LNCaP clone FGC (cell line): ENCODE measurements at regions not wholly inside any gene's neighbourhood (a gene's known extent, or its start where the extent isn't known, plus 50 kb on each side); places are given as distances from the start of the nearest gene placed in this dataset.
A peak's percentile ranks its signal among the peaks of the same experiment; 100 is the strongest.

ENCODE experiments used
- DNase-seq: peaks from one replicate; pipeline ENCODE4 v3.0.0-alpha.2; 2011; ENCODE audit warnings: low read depth
- H3K4me3 ChIP-seq: 2 replicates; pipeline ENCODE4 v1.5.1; 2011; ENCODE audit warnings: mild to moderate bottlenecking, low read depth, low read length, control low read depth
- TF ChIP-seq, protein P1 (sequence below): IDR thresholded peaks from 2 replicates; pipeline ENCODE4 v1.5.1; 2012; ENCODE audit warnings: mild to moderate bottlenecking; ENCODE audit not compliant: control insufficient read depth, insufficient read depth; ENCODE audit errors: extremely low read depth

DNA sequence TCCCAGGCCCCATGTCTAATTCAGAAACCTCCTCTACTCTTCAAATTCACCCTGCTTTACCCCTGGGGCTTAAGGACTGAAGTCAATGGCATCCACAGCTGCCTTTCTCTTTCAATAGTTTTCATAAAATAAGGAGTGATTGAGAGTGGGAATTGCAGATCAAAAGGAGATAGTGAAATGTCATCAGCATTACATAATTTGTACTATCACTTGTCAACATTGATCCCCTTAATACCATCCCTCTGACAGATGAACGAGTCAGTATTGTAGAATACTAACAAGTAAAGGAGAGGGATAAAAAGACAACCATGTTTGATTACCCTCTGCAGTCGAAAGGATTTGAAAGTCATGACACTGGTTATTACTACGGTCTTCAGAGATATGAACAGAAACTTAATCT is 212.4 kb downstream of the TMEM114 start:
- TF ChIP-seq, protein P1, sequence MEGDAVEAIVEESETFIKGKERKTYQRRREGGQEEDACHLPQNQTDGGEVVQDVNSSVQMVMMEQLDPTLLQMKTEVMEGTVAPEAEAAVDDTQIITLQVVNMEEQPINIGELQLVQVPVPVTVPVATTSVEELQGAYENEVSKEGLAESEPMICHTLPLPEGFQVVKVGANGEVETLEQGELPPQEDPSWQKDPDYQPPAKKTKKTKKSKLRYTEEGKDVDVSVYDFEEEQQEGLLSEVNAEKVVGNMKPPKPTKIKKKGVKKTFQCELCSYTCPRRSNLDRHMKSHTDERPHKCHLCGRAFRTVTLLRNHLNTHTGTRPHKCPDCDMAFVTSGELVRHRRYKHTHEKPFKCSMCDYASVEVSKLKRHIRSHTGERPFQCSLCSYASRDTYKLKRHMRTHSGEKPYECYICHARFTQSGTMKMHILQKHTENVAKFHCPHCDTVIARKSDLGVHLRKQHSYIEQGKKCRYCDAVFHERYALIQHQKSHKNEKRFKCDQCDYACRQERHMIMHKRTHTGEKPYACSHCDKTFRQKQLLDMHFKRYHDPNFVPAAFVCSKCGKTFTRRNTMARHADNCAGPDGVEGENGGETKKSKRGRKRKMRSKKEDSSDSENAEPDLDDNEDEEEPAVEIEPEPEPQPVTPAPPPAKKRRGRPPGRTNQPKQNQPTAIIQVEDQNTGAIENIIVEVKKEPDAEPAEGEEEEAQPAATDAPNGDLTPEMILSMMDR = no peak
- no peak overlapping the region for H3K4me3 ChIP-seq
- no peak for DNase-seq

DNA sequence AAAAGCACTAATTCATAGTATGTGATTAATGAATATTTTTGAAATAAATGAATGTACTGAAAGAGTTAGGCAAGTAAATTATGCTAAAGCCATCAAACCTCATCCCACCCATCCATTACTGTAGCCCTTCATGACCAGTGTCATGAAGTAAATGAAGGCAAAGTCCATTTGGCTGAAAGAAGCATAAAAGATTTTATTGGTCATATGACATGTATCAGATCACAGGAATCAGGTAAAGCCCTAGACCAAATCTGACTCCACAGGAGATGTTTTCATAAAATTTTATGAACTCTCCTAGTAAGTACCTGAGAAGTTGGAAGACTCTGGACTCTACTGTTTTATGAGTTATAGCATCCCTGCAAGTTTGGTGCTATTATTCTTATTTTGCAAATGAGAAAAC is 213.5 kb downstream of the TMEM114 start:
- DNase-seq = no peak
- no peak overlapping the region for H3K4me3 ChIP-seq
- TF ChIP-seq, protein P1 = no peak

DNA sequence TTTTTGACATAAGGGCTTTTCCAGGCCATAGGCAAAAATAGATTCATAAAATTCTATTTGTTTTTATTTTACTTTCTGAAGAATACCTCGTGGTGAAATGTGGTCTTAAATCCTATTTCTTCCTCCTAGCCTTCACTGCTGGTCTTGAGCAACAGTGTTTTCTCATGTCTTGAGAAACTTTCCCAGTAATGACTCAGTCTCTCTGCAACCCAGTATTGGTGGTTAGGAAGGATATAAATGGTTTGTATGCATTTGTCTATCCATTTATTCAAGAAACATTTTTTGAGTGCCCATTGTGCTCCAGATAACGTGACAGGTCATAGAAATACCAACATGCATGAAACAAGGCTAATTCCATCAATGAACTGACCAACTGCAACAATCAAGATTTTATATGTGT is 213.9 kb downstream of the TMEM114 start:
- no peak for DNase-seq
- TF ChIP-seq, protein P1 = no peak

DNA sequence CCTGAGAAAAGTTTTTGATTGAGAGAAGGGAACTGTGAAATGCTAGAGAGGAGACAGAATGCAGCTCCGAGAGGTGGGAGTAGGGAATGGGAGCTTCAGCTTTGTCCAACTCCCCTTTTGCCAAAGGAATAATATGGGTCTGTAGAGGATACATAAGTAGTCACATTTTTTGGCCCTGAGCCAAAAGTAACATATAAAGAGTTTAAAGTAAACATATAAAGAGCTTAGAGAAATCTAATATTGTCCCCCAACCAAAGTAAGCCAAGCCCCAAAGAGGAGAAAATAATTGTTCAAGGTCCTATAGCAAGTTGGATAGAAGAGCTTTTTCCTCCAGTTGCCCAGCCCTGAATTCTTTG is 215.1 kb downstream of the TMEM114 start:
- TF ChIP-seq, protein P1 = no peak
- peak; percentile 11 for DNase-seq

More for the DNA sequence above, 213.9 kb downstream of the TMEM114 start:
- no peak overlapping the region for H3K4me3 ChIP-seq

DNA sequence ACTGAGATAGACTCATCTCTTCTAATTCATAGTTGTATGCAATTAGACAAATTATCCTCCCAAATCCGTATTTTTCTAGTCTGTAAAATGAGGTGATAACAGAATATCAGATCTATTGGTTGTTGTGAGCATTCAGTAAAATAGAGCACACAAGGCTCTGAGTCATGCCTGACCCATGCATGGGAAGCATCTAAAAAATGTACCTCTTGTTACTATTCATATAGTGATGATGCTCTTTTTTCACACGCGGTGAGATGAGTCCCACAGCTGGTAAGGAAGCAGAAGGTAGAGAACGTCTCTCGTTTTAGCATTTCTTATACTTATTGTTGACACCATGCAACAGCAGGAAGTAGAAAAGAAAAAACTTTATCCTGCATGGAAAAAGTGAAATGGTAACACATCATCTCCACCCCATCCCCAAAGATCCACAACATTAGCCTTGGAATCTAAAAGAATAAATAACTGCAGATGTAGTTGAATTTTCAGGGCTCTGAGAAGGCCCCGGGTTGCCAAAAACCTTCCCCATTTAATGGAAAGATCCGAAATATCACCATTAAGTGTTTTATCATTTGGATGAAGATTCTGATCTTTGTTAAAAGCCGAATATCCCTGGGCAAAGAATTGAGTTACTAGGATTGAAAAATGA is 215.6 kb downstream of the TMEM114 start:
- DNase-seq = no peak
- no peak overlapping the region for H3K4me3 ChIP-seq
- TF ChIP-seq, protein P1 = no peak

More for the DNA sequence above, 215.1 kb downstream of the TMEM114 start:
- no peak overlapping the region for H3K4me3 ChIP-seq

DNA sequence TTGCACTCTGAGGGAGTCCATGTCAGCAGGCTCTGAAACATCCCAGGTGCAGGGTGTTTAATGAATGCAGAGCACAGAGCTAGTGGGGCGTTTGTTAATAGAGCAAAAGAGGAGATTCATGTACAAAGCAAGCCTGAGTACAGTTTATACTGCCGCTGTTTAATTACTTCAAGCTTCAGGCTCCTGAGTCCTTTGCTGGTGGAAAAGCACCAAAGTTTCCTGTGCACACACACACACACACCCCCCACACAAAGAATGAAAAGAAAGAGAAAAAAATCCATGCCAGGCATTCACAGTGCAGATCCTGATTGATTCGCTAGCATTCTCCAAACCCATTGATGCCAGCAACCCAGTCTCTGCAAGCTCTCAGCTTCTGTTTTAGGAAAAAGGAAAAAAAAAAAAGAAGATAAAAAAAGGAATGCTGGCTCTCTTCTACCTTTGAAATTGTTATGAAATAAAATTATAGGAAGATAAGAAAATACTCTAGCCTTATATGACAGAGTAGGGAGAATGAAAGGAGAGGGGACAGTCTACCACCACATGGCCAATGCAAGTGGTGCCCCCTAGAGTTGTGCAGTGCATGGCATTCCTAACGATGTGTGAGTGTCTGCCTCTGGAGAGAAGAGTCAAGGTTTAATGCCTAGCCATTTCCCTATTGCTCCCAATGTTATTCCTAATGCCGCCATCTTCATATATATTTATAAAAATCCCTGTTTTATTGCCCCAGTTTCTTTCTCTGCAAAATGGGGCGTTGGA is 216.5 kb downstream of the TMEM114 start:
- DNase-seq = no peak
- H3K4me3 ChIP-seq = no peak overlapping the region
- TF ChIP-seq, protein P1 = no peak
